ENCODE measurements at regions not wholly inside any gene's neighbourhood (a gene's known extent, or its start where the extent isn't known, plus 50 kb on each side); places are given as distances from the start of the nearest gene placed in this dataset.
"Not testable (repeated sequence)": the region's sequence is repeated elsewhere in the genome, so short reads cannot be mapped to it uniquely, and the experiment has no call there.

DNA sequence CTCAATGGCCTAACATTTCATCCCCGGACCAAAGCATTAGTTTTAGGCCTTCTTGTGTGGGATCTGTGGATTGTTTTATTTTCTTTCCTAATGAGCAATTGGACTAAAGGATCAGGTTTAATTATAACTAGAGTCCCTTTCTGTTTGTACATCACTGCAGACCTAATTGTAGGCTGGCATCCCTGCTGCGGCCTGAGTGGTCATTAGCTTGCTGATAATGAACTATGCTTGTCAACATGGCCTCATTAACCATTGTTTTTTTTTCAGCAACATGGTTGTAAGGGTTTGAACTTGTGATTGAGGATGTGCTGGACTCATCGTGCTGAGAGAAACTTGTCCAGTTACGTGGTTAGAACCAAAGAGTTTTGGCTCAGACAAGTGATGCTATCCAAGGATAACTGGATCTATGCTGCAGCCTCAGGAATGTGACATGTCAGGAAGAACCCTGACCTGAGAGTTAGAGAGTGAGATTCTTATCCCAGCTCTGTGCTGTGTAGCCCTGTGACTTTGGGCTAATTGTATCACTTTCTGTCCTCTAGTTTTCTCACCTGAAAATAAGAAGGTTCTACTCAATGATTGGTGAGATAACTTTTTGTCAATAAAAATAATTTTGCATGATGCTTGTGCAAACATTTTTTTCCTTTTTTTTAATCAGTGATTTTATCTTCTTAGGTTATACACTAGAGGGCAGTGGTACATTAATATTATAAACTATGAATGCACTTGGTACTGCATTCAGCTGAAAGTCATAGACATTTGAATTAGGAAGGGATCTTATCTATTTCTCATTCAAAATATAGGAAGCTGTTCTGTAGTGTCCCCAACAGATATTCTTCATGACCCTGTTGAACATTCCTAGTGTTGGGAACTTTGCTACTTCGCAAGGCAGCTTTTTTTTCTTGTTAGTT is 140.9 kb downstream of the RNF144B start:
- DNase-seq (ENCODE audit: low read depth, low spot score) = no peak
- no peak overlapping the region for H3K27ac ChIP-seq

DNA sequence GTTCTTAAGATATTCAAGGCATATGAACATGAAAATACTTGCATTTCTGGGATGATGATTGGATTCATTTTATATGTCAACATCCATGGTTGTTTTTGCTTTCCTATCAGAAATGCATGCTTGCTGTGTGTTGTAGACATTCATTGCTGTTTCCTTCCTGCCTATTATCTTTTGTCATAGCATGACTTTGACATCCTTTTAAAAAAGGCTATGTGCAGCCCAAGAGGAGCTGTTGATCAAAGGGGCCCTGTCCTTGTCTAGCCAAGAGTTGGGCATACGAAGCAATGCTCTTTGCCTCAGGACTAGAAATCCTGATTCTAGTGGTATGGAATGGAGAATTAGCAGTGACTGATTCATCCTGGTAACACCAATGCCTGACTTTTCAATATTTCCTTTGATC is 143.1 kb downstream of the RNF144B start:
- DNase-seq (ENCODE audit: low read depth, low spot score) = no peak
- no peak overlapping the region for H3K27ac ChIP-seq

- no peak for DNase-seq (ENCODE audit: low read depth, low spot score)
- no peak overlapping the region for H3K27ac ChIP-seq
Measured at GRCh38 chr6:18532139-18532538, 145.0 kb downstream of the RNF144B start.

DNA sequence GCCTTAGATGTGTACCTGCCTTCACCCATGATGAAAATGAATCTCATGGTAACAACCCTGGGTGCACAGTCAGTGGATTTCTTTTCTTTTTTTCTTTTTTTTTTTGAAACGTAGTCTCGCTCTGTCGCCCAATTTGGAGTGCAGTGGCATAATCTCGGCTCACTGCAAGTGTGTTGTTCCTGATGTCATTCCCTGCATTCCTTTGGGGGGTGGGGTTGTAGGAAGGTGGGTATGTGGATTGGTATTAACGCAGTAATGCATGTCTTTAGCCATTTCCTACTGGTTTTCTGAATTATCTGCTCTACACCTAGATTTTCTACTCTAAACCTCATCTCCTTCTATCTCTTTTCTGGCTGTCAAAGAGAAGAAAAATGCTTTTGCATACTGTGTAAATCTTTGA is 146.6 kb downstream of the RNF144B start:
- DNase-seq (ENCODE audit: low read depth, low spot score) = no peak
- H3K27ac ChIP-seq = no peak overlapping the region

GRCh38 chr6:18536591-18537055 is 149.5 kb downstream of the RNF144B start:
- no peak overlapping the region for H3K27ac ChIP-seq
- no peak for DNase-seq (ENCODE audit: low read depth, low spot score)

DNA sequence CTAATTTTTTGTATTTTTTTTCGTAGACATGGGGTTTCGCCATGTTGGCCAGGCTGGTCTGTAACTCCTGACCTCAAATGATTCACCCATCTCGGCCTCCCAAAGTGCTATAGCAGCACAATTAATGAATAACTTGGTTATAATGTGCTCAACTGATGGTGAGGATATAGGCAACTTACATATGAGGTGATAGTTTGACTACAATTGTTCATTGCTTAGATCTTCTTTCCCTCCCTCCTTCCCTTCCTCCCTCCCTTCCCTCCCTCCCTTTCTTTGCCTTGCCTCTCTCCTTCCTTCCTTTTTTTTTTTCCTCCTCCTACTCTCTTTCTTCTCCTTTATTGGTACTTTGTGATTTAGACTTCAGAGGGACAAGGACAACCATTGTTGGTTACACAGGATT is 151.2 kb downstream of the RNF144B start:
- DNase-seq (ENCODE audit: low read depth, low spot score) = no peak
- H3K27ac ChIP-seq = no peak overlapping the region

- no peak overlapping the region for H3K27ac ChIP-seq
- DNase-seq (ENCODE audit: low read depth, low spot score) = no peak
Measured at GRCh38 chr6:18543051-18543450, 155.9 kb downstream of the RNF144B start.

DNA sequence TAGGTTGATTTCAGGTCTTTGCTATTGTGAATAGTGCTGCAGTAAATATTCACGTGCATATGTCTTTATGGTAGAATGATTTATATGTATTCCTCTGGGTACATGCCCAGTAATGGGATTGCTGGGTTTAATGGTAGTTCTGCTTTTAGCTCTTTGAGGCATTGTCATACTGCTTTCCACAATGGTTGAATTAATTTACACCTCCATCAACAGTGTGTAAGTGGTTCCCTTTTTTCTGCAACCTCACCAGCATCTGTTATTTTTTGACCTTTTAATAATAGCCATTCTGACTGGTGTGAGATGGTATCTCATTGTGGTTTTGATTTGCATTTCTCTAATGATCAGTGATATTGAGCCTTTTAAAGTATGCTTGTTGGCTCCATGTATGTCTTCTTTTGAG is 158.0 kb downstream of the RNF144B start:
- H3K27ac ChIP-seq; DNase-seq (ENCODE audit: low read depth, low spot score): not testable (repeated sequence)

DNA sequence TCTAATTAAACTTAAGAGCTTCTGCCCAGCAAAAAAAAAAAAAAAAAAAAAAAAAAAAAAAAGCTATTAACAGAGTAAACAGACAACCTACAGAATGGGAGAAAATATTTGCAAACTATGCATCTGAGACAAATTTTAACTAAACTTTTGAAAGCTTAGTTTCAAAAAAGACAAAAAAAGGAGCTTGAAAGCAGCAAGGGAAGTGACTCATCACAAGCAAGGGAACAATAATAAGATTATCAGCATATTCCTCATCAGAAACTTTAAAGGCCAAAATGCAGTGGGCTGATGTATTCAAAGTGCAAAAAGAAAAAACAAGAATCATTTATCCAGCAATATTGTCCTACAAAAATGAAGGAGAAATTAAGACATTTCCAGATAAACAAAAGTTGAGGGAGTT is 158.6 kb downstream of the RNF144B start:
- no peak for DNase-seq (ENCODE audit: low read depth, low spot score)
- no peak overlapping the region for H3K27ac ChIP-seq

- H3K27ac ChIP-seq = no peak overlapping the region
Measured at GRCh38 chr6:18550119-18550518, 163.0 kb downstream of the RNF144B start.

DNA sequence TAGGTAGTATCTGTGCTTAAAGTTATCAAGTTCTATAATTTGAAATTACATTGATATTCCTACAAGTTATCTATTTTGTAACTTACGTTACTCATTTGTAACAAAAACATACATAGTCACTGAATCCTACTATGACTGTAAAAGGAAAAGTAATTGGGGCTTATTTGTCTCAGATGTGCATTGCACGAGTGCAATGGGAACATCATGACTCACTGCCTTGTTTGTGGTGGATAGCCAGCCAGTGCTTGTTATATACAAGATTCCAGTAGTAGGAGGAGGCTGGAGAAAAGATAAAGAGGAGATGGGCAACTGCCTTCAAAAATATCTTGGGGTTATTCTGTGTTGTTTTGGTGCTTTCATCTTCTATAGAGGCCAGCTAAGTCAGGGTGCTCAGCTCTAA is 164.1 kb downstream of the RNF144B start:
- H3K27ac ChIP-seq = no peak overlapping the region
- DNase-seq (ENCODE audit: low read depth, low spot score) = peak; percentile 22

More at GRCh38 chr6:18550119-18550518, 163.0 kb downstream of the RNF144B start:
- no peak for DNase-seq (ENCODE audit: low read depth, low spot score)

DNA sequence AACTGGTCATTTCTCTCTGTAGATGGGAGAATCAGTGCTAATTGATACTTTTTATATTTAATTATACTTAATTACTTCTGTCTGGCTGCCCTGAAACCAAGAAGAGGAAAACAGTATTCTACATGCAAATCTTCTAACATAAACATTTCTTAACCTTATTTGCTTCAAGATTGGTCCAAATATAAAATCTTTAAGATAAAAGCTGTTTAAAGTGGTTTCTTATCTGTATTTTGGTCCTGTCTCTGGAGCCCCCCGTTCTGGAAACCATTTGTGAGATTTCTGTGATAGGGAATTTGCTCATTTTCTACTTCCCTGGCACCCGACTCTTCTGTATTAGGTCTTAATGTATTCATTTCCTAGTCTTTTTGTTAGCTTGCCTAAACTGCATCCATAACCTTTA is 168.6 kb downstream of the RNF144B start:
- no peak overlapping the region for H3K27ac ChIP-seq
- no peak for DNase-seq (ENCODE audit: low read depth, low spot score)

GRCh38 chr6:18561037-18561750 is 174.0 kb downstream of the RNF144B start:
- no peak overlapping the region for H3K27ac ChIP-seq
- DNase-seq (ENCODE audit: low read depth, low spot score) = no peak

DNA sequence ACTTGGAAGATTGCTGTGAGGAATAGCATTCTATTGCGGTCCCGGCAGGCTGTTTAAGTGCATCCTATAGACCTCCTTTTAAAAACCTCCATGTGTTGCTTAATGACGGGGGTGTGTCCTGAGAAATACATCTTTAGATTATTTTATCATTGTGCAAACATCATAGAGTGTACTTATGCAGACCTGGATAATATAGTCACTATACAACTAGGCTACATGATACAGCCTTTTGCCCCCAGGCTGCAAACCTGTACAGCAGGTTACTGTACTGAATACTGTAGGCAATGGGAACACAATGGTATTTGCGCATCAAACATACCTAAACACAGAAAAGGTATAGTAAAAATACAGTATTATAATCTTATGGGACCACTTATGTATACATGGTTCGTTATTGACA is 175.6 kb downstream of the RNF144B start:
- no peak overlapping the region for H3K27ac ChIP-seq
- no peak for DNase-seq (ENCODE audit: low read depth, low spot score)

GRCh38 chr6:18564775-18565174 is 177.6 kb downstream of the RNF144B start:
- H3K27ac ChIP-seq = no peak overlapping the region
- DNase-seq (ENCODE audit: low read depth, low spot score) = no peak

DNA sequence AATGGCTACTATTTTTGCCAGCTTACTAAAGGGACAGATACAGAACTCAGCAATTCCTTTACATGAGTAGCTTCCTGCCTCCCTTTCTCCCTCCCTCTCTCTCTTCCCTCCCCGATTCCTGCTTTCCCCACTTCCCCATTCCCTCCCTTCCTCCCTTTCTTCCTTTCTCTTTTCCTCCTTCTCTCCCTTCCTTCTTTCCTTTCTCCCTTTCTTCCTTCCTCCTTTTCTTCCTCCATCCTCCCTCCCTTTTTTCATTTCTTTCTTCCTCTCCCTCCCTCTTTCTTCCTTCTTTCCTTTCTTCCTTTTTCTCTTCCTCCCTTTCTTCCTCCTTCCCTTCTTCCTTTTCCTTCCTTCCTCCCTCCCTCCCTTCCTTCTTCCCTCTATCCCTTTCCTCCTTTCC is 178.1 kb downstream of the RNF144B start:
- DNase-seq (ENCODE audit: low read depth, low spot score) = no peak

GRCh38 chr6:18567380-18567779 is 180.2 kb downstream of the RNF144B start:
- H3K27ac ChIP-seq = no peak overlapping the region
- DNase-seq (ENCODE audit: low read depth, low spot score) = no peak

More for the DNA sequence above, 178.1 kb downstream of the RNF144B start:
- H3K27ac ChIP-seq = no peak overlapping the region

GRCh38 chr6:18577491-18577890 is 190.3 kb downstream of the RNF144B start:
- DNase-seq (ENCODE audit: low read depth, low spot score) = no peak
- H3K27ac ChIP-seq = no peak overlapping the region

GRCh38 chr6:18579166-18579565 is 192.0 kb downstream of the RNF144B start:
- H3K27ac ChIP-seq = no peak overlapping the region
- no peak for DNase-seq (ENCODE audit: low read depth, low spot score)

GRCh38 chr6:18579869-18580268 is 192.7 kb downstream of the RNF144B start:
- no peak overlapping the region for H3K27ac ChIP-seq
- DNase-seq (ENCODE audit: low read depth, low spot score) = no peak

DNA sequence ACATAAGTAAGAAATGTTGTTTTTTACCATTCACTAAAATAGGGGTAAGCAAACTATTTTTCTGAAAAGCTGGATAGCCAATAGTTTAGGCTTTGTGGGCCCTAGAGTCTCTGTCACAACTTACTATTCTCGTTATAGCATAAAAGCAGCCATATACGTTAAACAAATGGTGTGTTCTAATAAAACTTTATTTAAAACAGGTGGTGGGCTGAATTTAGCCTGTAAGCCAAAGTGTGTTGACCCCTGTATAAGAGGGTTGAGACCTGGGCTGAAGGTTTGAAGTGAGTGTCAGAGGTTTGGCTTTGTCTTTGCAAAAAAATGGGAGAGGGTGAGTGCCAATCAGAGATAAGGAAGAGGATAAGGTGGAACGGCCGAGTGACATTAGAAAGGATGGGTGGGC is 197.2 kb downstream of the RNF144B start:
- DNase-seq (ENCODE audit: low read depth, low spot score) = no peak
- no peak overlapping the region for H3K27ac ChIP-seq

Data from epithelial cell of prostate (primary cell).